Brain microvascular endothelial cell (primary cell): ENCODE measurements at regions not wholly inside any gene's neighbourhood (a gene's known extent, or its start where the extent isn't known, plus 50 kb on each side); places are given as distances from the start of the nearest gene placed in this dataset.

ENCODE experiments used
- DNase-seq: peaks from one replicate; pipeline ENCODE4 v3.0.0-alpha.2; 2020
- H3K27ac ChIP-seq: fragments of 250-450 bp; sonication (Bioruptor Pico); 2 replicates; pipeline ENCODE4 v1.5.1; 2020; ENCODE audit warnings: mild to moderate bottlenecking, moderate library complexity
- H3K27me3 ChIP-seq: fragments of 250-450 bp; sonication (Bioruptor Pico); replicated peaks from 2 replicates; pipeline ENCODE4 v1.5.1; 2020; ENCODE audit warnings: mild to moderate bottlenecking
- H3K36me3 ChIP-seq: fragments of 250-450 bp; sonication (Bioruptor Pico); replicated peaks from 2 replicates; pipeline ENCODE4 v1.5.1; 2020; ENCODE audit warnings: mild to moderate bottlenecking
- H3K4me3 ChIP-seq: 2 replicates; pipeline ENCODE4 v1.5.1; 2011; ENCODE audit warnings: low read depth, mild to moderate bottlenecking, control low read depth, low read length, moderate library complexity
- in situ Hi-C: cut with HindIII; loops from 2 replicates; pipeline ENCODE4 v1.10.0; 2017; ENCODE audit warnings: low sequenced_read_pairs, low pct_ligation_motif_present
- TF ChIP-seq, protein P1 (sequence below): IDR thresholded peaks from 2 replicates; pipeline ENCODE4 v1.5.1; 2011; ENCODE audit warnings: low read depth, mild to moderate bottlenecking, moderate library complexity, low read length, control low read depth, inconsistent platforms; ENCODE audit errors: missing control alignments

DNA sequence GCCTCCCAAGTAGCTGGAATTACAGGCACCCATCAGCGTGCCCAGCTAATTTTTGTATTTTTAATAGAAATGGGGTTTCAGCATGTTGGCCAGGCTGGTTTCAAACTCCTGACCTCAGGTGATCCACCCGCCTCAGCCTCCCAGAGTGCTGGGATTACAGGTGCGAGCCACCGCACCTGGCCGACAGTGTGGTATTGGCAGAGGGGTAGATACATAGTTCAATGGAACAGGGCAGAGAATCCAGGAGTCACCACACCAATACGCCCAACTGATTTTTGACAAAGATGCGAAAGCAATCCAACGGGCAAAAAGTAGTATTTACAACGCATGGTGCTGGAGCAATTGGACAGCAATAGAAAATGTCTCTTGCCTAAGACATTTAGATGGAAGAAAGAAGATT lies 164.0 kb upstream of the PPP1R26 start:
- Histone ChIP-seq H3K4me3 (no peak overlapping the region), H3K36me3 (no peaks in the 10 kb centered on the region), H3K27ac (no peak overlapping the region), H3K27me3 (no peaks in the 10 kb centered on the region)
- DNase-seq, result no peak
- TF ChIP-seq, protein P1, sequence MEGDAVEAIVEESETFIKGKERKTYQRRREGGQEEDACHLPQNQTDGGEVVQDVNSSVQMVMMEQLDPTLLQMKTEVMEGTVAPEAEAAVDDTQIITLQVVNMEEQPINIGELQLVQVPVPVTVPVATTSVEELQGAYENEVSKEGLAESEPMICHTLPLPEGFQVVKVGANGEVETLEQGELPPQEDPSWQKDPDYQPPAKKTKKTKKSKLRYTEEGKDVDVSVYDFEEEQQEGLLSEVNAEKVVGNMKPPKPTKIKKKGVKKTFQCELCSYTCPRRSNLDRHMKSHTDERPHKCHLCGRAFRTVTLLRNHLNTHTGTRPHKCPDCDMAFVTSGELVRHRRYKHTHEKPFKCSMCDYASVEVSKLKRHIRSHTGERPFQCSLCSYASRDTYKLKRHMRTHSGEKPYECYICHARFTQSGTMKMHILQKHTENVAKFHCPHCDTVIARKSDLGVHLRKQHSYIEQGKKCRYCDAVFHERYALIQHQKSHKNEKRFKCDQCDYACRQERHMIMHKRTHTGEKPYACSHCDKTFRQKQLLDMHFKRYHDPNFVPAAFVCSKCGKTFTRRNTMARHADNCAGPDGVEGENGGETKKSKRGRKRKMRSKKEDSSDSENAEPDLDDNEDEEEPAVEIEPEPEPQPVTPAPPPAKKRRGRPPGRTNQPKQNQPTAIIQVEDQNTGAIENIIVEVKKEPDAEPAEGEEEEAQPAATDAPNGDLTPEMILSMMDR, result no peak
- in situ Hi-C loops, result no loop called here

DNA sequence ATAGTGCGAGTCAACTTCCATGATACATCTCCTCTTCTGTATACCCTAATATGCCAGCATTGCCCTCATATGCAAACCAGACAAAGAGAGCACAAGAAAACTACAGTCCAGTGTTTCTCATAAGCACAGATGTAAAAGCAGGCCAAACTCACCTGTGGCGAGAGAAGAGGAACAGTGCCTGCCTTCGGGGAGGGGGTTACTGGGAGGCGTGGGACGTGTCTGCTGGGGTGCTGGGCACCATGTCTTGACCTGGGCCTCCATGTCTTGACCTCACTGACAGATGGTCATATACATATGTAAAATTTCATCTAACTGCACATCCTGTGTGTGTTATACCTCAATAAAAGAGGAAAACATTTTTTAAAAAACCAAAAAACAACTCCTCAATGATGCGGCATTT lies 159.3 kb upstream of the PPP1R26 start:
- Histone ChIP-seq H3K36me3 (no peaks in the 10 kb centered on the region), H3K4me3 (no peak overlapping the region), H3K27me3 (no peaks in the 10 kb centered on the region), H3K27ac (no peak overlapping the region)
- in situ Hi-C loops, result no loop called here
- TF ChIP-seq, protein P1, result no peak
- no peak for DNase-seq

DNA sequence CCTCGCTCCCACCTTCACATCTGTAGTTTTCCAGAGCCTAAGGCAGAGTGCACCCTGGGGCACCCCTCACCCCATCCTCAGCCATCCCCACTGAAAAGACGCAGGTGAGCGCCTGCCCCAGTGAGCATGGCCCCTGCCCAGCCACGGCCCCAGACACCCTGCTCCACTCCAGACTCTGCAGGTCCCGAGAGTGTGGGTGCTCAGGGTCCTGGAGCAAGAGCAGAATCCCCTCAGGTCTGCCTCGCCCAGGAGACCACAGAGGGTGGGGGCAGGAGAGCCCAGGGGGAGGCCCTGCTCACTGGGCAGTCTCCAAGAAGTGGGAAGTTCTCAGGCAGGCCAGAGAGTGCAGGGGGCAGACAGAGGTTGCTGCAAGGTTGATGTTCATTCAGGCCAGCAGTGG lies 158.6 kb upstream of the PPP1R26 start:
- TF ChIP-seq, protein P1, result no peak
- no peak overlapping the region for H3K4me3 ChIP-seq
- no peaks in the 10 kb centered on the region for H3K36me3 ChIP-seq
- no peak overlapping the region for H3K27ac ChIP-seq
- no peak for DNase-seq
- in situ Hi-C loops, result no loop called here
- no peaks in the 10 kb centered on the region for H3K27me3 ChIP-seq

DNA sequence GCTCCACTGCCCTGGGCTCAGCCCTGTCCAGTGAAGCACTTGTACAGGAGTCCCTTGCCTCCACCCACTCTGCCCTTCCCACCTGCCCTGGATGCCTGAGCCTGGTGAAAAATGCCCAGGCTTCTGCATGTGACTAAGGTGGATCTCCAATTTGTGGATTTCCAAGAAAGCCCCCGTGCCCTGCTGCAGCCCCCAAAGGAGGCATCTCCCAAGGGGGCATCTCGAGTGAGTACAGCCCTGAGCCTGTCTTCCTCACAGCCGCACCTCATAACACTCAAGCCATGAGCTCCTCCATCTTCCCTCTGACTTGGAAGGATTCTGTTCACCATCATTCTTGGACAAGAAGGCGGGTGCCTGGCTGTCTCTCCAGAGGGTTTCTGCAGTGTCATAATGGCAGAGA lies 158.0 kb upstream of the PPP1R26 start:
- H3K27ac ChIP-seq, result no peak overlapping the region
- no peaks in the 10 kb centered on the region for H3K36me3 ChIP-seq
- DNase-seq, result no peak
- TF ChIP-seq, protein P1, result no peak
- H3K4me3 ChIP-seq, result no peak overlapping the region
- in situ Hi-C loops, result no loop called here
- H3K27me3 ChIP-seq, result no peaks in the 10 kb centered on the region

DNA sequence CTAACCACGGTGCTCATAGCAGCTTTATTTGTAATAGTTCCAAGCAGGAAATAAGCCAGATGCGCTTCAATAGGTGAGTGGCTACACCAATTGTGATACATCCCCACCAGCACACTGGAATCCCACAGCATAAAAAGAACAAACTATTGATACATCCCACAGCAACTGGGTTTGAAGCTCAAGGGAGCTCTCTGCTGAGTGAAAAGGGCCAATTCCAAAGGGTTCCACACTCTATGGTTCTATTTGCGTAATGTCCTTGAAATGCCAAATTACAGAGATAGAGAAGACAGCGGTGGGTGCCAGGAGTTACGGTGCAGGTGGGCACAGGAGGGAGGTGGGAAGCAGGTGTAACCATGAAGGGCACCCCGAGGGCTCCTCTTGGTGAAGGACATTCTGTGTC lies 155.3 kb upstream of the PPP1R26 start:
- in situ Hi-C loops, result no loop called here

DNA sequence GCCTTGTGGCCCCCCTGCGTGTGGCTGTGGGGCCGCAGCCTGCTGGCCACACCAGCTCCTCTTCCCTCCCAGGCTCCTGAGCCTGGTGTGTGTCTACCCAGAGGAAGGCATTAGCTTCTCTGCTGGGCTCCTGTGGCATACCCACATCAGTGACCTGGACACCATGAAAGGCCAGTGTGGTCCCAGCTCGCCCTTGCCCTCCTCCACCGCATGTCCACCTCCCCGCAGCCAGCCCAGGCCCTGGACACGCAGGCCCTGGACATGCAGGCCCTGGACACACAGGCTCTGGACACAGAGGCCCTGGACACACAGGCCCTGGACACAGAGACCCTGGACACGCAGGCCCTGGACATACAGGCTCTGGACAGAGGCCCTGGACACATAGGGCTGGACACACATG lies 153.4 kb upstream of the PPP1R26 start:
- Histone ChIP-seq H3K4me3 (no peak overlapping the region), H3K27ac (no peak overlapping the region), H3K27me3 (no peaks in the 10 kb centered on the region), H3K36me3 (no peaks in the 10 kb centered on the region)
- in situ Hi-C loops, result no loop called here
- TF ChIP-seq, protein P1, result no peak
- DNase-seq, result no peak

More for the DNA sequence above, 155.3 kb upstream of the PPP1R26 start:
- H3K4me3 ChIP-seq, result no peak overlapping the region
- no peak for DNase-seq
- H3K27ac ChIP-seq, result no peak overlapping the region
- no peaks in the 10 kb centered on the region for H3K27me3 ChIP-seq
- no peaks in the 10 kb centered on the region for H3K36me3 ChIP-seq
- TF ChIP-seq, protein P1, result no peak
